ENCODE measurements at regions not wholly inside any gene's neighbourhood (a gene's known extent, or its start where the extent isn't known, plus 50 kb on each side); places are given as distances from the start of the nearest gene placed in this dataset.

DNA sequence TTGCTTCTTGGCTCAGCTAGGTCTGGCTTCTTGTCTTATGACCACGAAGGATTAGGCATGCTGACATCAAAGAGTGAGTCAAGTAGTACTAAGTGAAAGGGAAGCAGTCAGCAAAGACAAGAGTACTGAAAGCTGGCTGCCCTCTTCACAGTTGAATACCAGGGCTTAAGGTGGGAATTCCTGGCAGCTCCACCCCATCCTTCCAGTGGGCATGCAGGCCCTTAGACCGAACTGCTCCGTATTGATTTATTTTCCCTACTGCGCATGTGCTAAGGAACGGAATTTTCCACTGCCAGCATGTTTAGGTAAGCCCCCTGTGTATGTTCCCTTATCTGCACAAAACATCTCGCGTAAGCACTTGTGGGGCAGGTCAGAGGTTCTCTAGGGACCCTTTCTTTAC lies 2320.1 kb downstream of the ARAP2 start:
- no peak for TF ChIP-seq EZH2 (IDR thresholded peaks at IDR 0.05; ENCODE audit: insufficient read depth, poor library complexity, severe bottlenecking)
- TF ChIP-seq EZH2phosphoT487 (IDR thresholded peaks at IDR 0.05; ENCODE audit: insufficient read depth, low read depth), result no peak
